CD4-positive, alpha-beta T cell treated with Interleukin-21 for 1 hour (primary cell): ENCODE measurements at regions not wholly inside any gene's neighbourhood (a gene's known extent, or its start where the extent isn't known, plus 50 kb on each side); places are given as distances from the start of the nearest gene placed in this dataset.

ENCODE experiments used
- DNase-seq: peaks from one replicate; pipeline ENCODE4 v3.0.0-alpha.2; 2020

DNA sequence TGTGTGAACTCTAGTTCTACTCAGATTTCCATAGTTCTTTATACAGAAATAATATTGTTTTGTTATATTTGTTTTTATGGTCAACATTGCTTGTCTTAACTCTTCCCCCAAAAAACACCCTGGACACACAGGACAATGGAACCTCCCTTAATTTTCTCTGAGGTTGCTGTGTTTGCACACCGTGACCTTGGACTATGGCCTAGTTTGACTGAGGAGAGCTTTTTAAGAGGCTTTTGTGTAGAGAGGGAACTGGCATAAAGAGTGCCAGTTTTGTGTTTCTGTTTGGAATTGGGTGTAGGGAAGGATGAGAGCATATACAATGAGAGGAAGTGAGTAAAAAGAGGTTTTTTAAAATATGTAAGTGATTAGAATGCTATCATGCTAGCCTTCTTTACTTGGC lies 101.1 kb upstream of the MEF2C start:
- no peak for DNase-seq

- no peak for DNase-seq
These were observed 96.7 kb upstream of the MEF2C start for GRCh38 chr5:88979726-88980125.

- DNase-seq: no peak
These were observed 96.3 kb upstream of the MEF2C start for GRCh38 chr5:88979244-88979643.

DNA sequence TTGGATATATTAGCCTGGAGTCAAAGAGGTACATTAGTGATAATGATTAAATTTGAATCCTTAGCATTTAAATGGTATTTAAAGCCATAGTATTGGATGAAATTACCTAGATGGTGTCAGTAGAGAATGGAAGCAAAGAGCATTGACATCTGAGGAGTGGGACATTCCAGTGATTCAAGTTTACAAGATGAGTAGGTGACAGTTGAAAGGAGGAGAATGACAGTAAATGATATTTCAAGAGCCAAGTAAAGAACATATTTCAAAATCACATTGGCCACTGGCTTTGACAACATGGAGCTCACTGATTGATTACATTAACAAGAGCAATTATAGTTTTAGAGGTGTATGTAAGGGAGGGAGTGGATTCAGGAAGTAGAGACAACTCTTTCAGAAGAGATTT lies 93.9 kb upstream of the MEF2C start:
- no peak for DNase-seq

DNA sequence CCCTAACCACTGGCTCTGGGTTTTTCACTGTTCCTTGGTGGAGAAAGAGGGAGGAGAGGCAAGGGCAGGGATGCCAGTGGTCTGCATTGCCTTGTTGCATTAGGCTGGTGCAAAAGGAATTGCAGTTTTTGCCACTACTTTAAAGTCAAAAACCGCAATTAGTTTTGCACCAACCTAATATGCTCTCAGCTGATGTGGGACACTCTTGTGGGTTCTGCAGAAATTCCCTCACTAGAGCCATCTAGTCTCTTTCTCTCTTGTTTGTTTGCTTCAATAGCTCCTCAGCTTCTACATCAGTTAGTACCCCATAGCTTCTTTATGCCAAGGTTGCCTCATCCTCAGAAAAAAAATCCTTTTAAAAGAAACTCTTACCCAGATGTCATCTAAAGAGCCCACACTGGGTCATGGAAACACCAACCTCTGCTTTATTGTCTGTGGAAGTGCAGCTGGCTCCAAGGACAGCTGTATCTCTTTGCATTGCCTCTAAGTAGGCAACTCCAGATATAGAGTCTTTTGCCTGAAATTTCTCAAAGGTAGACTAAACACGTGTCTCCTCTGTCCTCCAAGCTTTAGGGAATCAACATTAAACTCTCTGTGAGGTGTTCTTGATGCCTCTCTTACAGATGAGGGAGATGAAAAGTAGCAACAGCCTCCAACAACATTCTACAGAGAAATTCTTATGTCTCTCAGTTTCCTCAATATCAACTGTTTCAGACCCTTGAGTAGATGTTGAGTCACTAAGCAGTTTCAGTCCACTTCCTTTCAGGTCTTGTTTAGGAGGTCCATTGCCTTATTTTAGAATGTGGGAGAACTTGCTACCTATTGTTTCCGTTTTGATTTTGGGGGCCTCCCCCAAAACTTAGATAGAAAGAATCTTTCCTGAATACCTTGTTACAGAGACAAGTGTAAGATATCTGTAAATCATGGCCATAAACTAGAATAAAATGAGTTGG lies 84.9 kb upstream of the MEF2C start:
- DNase-seq: no peak

GRCh38 chr5:88964831-88965230 lies 81.8 kb upstream of the MEF2C start:
- DNase-seq: no peak

DNA sequence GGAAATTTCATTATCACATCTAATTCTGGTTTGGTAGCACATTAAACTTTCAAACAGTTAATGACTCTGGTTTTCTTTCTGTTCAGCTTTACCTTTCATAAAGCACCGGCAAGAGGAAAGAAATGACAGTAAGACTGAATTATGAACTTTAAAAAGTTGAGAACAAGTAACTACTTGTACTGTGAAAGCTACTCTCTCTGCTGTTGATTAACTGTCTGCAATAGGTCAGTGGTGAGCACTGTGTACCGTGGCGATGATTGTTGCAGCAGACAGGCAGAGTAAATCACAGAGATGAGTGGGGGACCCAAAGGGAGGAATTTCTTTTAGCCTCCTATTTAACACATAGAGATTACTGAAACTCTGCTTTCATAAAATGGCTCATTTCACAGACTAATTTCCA lies 74.0 kb upstream of the MEF2C start:
- no peak for DNase-seq

DNA sequence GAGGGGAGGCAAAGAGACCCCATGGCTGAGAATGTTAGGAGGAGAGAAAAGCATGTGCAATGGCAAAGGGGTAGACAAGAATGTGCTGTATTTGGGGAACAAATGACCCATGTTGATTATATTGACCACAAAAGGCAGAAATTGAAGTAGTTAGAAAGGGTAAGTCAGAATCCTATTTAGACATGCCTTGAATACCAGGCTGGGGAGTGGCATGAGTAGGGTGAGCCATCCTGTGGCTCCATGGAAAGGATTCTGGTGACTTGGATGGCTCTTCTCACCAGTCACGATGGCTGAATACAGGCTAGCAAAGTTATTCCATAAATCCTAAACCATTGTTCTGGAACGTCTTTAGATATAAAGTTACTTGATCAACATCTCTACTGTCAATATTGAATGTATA lies 73.4 kb upstream of the MEF2C start:
- no peak for DNase-seq

- DNase-seq: no peak
These were observed 72.4 kb upstream of the MEF2C start for GRCh38 chr5:88955403-88955802.

- DNase-seq: no peak
These were observed 71.5 kb upstream of the MEF2C start for GRCh38 chr5:88954511-88954910.

GRCh38 chr5:88952996-88953643 lies 70.1 kb upstream of the MEF2C start:
- DNase-seq: no peak

DNA sequence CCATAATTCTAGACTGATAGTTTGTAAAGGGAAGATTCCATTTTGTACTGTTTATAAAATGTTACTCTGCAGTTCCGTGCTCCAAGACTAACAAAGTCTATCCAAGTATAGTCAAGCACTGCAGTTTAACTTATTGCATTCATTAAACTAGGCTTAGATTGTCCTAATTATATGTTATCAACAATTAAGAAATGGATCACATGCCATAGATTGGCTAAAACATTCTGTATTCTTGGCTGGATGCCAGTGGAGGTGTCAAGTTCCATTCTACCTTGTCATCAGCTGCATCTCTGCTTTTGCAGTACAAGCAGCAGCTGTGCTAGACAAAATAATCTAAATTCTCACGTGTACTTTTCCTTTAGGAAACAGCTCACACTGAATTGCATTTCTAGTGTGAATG lies 69.4 kb upstream of the MEF2C start:
- no peak for DNase-seq

- no peak for DNase-seq
These were observed 68.5 kb upstream of the MEF2C start for GRCh38 chr5:88951457-88951856.

- no peak for DNase-seq
These were observed 66.0 kb upstream of the MEF2C start for GRCh38 chr5:88948746-88949600.

DNA sequence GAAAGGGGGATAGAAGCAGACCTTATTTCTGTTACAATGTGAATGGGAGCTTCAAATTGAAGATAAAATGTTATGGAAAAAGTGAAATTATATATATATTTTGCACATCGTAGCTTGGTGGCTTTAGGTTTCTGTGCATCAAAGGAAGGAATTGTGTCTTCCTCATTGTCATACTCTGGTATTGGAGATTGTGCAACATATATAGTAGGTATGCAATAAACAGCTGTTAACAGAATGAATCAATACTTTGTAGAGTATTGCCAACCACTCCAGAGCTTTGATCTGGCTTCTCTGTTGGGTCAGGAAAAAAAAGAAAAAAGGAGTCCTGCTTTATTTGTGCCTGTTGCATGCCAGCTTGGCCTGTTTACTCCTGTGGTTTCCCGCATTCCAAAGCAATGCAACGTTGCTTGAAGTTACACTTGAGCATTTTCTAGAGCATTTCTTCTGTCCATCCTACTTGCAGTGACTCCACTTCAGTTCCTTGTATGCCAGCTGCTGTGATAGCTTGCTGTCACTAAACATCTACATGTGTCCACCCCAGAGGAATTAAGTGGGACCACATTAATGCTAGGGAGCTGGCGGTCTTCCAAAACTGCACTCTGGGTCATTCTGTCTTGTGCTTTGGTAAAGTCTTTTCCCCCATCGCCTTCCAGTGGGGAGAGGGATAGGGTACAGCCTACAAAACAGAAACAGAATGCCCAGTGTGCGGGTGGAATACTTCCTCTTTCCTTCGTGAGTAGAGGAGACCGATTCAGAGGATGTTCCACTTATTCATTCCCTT lies 62.0 kb upstream of the MEF2C start:
- DNase-seq: no peak

- DNase-seq: no peak
These were observed 58.6 kb upstream of the MEF2C start for GRCh38 chr5:88941581-88941980.

GRCh38 chr5:88940713-88941112 lies 57.7 kb upstream of the MEF2C start:
- DNase-seq: no peak

DNA sequence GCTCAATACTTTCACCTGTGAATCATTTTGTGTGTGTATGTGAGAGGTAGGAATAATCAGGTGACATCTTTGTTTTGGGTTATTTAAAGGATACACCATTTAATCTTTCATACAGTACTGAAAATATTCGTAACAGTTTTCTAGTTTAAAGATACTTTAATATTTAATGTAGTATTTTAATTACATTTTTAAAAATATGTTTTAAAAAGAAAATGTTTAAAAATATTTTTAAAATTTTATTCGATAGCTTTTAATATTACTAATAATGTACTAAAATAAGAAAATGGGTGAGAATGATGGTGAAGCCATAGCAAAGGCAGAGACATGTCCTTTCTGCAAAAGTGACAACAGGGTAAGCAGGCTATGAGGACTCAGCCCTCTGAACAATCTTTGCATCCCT lies 56.3 kb upstream of the MEF2C start:
- no peak for DNase-seq

DNA sequence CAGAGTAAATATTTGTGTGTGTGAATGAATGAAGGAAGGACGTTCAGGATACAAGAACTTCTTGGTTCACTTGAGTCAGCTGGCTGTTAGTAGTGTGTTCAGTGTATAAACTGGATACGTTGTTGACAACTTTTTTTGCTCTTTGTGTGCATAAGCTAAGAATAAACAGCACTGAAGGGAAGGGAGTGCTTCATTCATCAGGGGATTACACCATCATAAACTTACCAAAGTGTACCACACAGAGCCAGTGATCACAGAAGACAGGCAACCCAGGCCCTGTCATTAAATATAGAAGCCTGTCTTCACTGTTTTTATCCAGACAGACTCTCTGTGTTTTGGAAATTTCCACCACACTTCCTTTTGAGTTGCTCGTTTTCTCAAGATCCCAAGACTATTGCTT lies 55.5 kb upstream of the MEF2C start:
- DNase-seq: no peak

GRCh38 chr5:88937406-88937805 lies 54.4 kb upstream of the MEF2C start:
- no peak for DNase-seq

DNA sequence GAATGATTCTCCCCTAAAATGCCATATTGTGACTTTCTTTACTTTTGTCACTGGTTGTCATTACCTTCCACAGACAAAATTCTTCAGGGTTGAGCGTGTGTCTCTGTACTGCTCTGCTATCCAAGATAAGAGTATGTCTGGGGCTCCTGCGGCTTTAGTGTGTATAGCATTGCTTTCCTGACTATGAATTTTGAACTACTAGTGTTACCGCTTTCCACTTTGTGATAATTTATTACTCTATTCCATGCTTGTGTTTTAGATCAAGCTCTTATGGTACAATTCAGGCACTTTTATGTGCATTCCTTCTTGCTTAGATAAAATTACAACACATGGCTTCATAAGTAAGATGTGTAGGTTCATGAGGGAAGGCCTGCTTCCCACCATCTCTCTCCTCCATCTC lies 51.5 kb upstream of the MEF2C start:
- no peak for DNase-seq
